LNCAP (cell line): ENCODE measurements at regions not wholly inside any gene's neighbourhood (a gene's known extent, or its start where the extent isn't known, plus 50 kb on each side); places are given as distances from the start of the nearest gene placed in this dataset.
A peak's percentile ranks its signal among the peaks of the same experiment; 100 is the strongest.

Experiments used
- CTCF ChIP-seq: fragments of 450-650 bp; IDR thresholded peaks from 2 replicates; pipeline ENCODE4 v1.5.1; 2017; ENCODE audit warnings: mild to moderate bottlenecking

GRCh38 chr5:35360671-35361070 lies 130.4 kb upstream of the PRLR start:
- TF ChIP-seq CTCF: no peak

- no peak for TF ChIP-seq CTCF
Measured at GRCh38 chr5:35359859-35360258, 129.6 kb upstream of the PRLR start.

- TF ChIP-seq CTCF: no peak
Measured at GRCh38 chr5:35357973-35358372, 127.7 kb upstream of the PRLR start.

- no peak for TF ChIP-seq CTCF
Measured at GRCh38 chr5:35356725-35357124, 126.4 kb upstream of the PRLR start.

- no peak for TF ChIP-seq CTCF
Measured at GRCh38 chr5:35354751-35355150, 124.5 kb upstream of the PRLR start.

GRCh38 chr5:35345222-35345621 lies 114.9 kb upstream of the PRLR start:
- 0 out of 2 replicates have a peak, but pooled peaks have one; percentile 25 for TF ChIP-seq CTCF

GRCh38 chr5:35342664-35343063 lies 112.4 kb upstream of the PRLR start:
- TF ChIP-seq CTCF: no peak

- no peak for TF ChIP-seq CTCF
Measured at GRCh38 chr5:35341189-35341588, 110.9 kb upstream of the PRLR start.
